ENCODE measurements at regions not wholly inside any gene's neighbourhood (a gene's known extent, or its start where the extent isn't known, plus 50 kb on each side); places are given as distances from the start of the nearest gene placed in this dataset.

DNA sequence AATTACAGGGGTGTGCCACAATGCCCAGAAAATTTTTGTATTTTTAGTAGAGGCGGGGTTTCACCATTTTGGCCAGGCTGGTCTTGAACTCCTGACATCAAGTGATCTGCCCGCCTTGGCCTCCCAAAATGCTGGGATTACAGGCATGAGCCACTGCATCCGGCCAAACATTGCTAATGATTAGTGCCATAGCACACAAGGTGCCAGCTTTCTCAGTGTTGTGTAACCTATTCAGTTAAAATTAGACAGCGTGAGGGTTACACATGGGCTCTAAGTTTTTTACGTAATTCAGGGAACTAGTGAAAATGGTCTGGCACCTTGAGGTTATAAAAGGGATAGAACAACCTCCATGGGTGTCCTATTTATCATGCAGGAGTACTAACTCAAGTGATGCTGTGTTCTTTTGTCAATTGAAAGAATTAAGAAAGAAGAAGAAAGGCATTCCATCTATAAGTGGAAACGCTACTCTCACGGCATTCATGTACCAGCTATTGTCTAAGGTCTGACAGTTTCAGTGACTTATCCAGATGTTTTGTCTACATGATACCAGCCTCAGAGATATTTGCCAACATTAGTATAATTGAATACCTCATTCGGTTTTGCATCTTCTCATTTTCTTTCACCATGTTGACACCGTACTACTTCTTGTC lies 84.7 kb downstream of the EOMES start:
- TF ChIP-seq CTCF (IDR thresholded peaks at IDR 0.05; ENCODE audit: low read depth, low read length) (no peak), EZH2phosphoT487 (IDR thresholded peaks at IDR 0.05; ENCODE audit: low read depth) (no peak)

Measured in OCI-LY3 (cell line).